ENCODE measurements at regions not wholly inside any gene's neighbourhood (a gene's known extent, or its start where the extent isn't known, plus 50 kb on each side); places are given as distances from the start of the nearest gene placed in this dataset.

DNA sequence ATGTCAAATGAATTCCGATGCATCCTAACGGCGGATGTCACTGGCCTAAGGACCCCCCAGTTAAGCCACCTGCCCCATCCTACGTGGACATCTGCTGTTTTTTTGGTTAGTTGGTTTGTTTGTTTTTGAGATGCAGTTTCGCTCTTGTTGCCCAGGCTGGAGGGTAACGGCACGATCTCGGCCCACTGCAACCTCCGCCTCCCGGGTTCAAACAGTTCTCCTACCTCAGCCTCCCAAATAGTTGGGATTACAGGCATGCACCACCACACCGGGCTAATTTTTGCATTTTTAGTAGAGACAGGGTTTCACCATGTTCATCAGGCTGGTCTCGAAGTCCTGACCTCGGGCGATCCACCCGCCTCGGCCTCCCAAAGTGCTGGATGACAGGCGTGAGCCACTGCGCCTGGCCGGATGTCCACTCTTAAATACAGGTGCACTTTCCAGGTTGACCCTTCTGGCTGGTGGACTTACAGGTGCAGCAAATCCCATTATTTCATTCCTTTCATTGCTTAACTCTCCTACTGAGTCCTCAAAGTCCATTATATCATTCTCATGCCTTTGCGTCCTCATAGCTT is 206.2 kb downstream of the CRLF2 start:
- TF ChIP-seq, protein P1, sequence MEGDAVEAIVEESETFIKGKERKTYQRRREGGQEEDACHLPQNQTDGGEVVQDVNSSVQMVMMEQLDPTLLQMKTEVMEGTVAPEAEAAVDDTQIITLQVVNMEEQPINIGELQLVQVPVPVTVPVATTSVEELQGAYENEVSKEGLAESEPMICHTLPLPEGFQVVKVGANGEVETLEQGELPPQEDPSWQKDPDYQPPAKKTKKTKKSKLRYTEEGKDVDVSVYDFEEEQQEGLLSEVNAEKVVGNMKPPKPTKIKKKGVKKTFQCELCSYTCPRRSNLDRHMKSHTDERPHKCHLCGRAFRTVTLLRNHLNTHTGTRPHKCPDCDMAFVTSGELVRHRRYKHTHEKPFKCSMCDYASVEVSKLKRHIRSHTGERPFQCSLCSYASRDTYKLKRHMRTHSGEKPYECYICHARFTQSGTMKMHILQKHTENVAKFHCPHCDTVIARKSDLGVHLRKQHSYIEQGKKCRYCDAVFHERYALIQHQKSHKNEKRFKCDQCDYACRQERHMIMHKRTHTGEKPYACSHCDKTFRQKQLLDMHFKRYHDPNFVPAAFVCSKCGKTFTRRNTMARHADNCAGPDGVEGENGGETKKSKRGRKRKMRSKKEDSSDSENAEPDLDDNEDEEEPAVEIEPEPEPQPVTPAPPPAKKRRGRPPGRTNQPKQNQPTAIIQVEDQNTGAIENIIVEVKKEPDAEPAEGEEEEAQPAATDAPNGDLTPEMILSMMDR (IDR thresholded peaks at IDR 0.05) = no peak
- no peak for TF ChIP-seq EP300 (IDR thresholded peaks at IDR 0.05)
- no peak for TF ChIP-seq POLR2A (IDR thresholded peaks at IDR 0.05)
